Lower leg skin (tissue), 3 donors: ENCODE measurements at regions not wholly inside any gene's neighbourhood (a gene's known extent, or its start where the extent isn't known, plus 50 kb on each side); places are given as distances from the start of the nearest gene placed in this dataset.

Experiments used
- CTCF ChIP-seq, 3 donors: fragments of 450-650 bp; IDR thresholded peaks; one replicate each; pipeline ENCODE4 v1.5.1; 2016; ENCODE audit warnings: antibody characterized with exemption in 3 of 3, mild to moderate bottlenecking in 3 of 3, moderate library complexity in 2 of 3
- POLR2A ChIP-seq, 2 donors: fragments of 450-650 bp; IDR thresholded peaks; one replicate each; pipeline ENCODE4 v1.6.1; 2016 to 2017; ENCODE audit warnings: antibody characterized with exemption in 2 of 2, mild to moderate bottlenecking in 1 of 2, moderate library complexity in 1 of 2

DNA sequence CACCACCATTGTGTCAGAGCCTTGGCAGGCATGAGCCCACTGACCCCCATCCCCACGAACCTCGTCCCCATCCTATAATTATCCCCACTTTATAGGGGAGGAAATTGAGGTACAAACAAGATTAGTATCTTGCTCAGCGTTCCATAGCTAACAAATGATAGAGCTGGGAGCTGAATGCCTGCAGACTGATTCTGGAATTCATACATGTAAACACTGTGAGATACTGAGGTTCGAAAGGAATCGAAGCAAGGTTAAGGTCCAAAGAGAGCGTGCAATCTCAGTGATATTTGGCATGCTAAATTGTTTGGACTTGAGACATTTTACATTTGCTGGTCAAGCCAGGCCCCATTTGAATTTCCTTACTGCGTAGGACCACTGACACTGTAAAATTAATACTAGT is 746.6 kb downstream of the COL12A1 start:
- TF ChIP-seq CTCF (IDR thresholded peaks at IDR 0.05) (no peak), POLR2A (IDR thresholded peaks at IDR 0.05) (no peak)
